ENCODE measurements at regions not wholly inside any gene's neighbourhood (a gene's known extent, or its start where the extent isn't known, plus 50 kb on each side); places are given as distances from the start of the nearest gene placed in this dataset.
"Not testable (repeated sequence)": the region's sequence is repeated elsewhere in the genome, so short reads cannot be mapped to it uniquely, and the experiment has no call there.

DNA sequence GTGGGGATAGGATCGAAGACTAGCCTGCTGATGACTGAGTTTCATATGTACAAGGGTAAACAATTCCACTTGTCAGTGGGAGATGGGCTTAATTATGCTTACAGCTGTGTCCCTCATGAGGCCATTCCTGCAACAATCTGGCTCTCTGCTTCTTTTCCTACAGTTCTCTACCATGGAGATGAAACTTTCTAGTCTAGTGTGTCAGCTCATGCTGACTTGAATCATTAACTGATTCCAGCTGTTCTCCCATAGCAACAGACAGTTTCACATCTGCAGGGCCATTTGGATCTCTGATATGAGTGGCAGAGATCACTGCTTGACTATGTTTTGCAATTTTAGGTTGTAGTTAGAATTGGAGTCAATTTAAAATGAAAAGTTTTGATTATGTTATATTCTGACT is 1251.7 kb upstream of the RAG2 start:
- in situ Hi-C loops (cut with MboI; ENCODE audit: low sequenced_read_pairs, unreplicated experiment): no loop called here
- DNase-seq (ENCODE audit: low spot score): no peak
- TF ChIP-seq, protein P1, sequence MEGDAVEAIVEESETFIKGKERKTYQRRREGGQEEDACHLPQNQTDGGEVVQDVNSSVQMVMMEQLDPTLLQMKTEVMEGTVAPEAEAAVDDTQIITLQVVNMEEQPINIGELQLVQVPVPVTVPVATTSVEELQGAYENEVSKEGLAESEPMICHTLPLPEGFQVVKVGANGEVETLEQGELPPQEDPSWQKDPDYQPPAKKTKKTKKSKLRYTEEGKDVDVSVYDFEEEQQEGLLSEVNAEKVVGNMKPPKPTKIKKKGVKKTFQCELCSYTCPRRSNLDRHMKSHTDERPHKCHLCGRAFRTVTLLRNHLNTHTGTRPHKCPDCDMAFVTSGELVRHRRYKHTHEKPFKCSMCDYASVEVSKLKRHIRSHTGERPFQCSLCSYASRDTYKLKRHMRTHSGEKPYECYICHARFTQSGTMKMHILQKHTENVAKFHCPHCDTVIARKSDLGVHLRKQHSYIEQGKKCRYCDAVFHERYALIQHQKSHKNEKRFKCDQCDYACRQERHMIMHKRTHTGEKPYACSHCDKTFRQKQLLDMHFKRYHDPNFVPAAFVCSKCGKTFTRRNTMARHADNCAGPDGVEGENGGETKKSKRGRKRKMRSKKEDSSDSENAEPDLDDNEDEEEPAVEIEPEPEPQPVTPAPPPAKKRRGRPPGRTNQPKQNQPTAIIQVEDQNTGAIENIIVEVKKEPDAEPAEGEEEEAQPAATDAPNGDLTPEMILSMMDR (IDR thresholded peaks at IDR 0.05; ENCODE audit: borderline replicate concordance, control extremely low read depth, extremely low read depth, insufficient read depth, missing control alignments): no peak

DNA sequence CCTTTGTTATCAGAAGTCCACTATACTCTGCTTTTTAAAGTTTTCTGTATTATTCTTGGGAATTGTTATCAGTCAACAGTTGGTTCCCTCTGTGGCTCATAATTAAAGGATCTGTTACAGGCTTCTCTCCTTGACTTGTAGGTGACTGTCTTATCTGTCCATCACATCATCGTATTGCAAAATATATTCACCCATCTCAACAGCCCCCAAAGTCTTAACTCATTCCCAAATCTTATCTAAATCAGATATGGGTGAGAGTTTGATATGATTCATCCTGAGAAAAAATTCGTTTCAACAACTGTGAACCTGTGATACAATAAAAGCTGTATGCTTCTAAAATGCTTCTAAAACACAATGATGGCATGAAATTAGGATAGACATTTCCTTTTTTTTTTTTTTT is 1245.6 kb upstream of the RAG2 start:
- in situ Hi-C loops (cut with MboI; ENCODE audit: low sequenced_read_pairs, unreplicated experiment): no loop called here
- TF ChIP-seq, protein P1 (IDR thresholded peaks at IDR 0.05; ENCODE audit: borderline replicate concordance, control extremely low read depth, extremely low read depth, insufficient read depth, missing control alignments): no peak
- DNase-seq (ENCODE audit: low spot score): no peak

- TF ChIP-seq, protein P1 (IDR thresholded peaks at IDR 0.05; ENCODE audit: borderline replicate concordance, control extremely low read depth, extremely low read depth, insufficient read depth, missing control alignments): no peak
- in situ Hi-C loops (cut with MboI; ENCODE audit: low sequenced_read_pairs, unreplicated experiment): no loop called here
- DNase-seq (ENCODE audit: low spot score): no peak
Measured at GRCh38 chr11:37841016-37841415, 1243.0 kb upstream of the RAG2 start.

- DNase-seq (ENCODE audit: low spot score); in situ Hi-C loops (cut with MboI; ENCODE audit: low sequenced_read_pairs, unreplicated experiment): not testable (repeated sequence)
Measured at GRCh38 chr11:37840345-37840744, 1242.3 kb upstream of the RAG2 start.

DNA sequence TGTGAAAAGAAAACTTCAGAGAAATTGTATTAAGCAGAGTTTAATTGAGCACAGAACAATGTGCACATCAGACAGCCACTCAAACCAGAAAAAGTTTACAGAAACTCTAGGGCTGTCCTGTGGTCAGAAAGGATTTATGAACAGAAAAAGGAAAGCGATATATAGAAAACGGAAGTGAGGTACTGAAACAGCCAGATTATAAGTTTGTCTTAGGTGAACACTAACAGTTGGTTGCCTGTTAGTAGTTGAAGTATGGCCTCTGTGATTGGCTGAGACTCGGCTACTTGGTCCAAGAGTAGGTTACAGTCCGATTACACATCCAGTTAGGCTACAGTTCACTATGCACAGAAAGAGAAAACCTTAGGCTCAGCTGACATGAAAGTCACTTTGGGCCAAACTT is 1232.5 kb upstream of the RAG2 start:
- in situ Hi-C loops (cut with MboI; ENCODE audit: low sequenced_read_pairs, unreplicated experiment): no loop called here
- TF ChIP-seq, protein P1 (IDR thresholded peaks at IDR 0.05; ENCODE audit: borderline replicate concordance, control extremely low read depth, extremely low read depth, insufficient read depth, missing control alignments): no peak
- DNase-seq (ENCODE audit: low spot score): no peak

- DNase-seq (ENCODE audit: low spot score): no peak
- TF ChIP-seq, protein P1 (IDR thresholded peaks at IDR 0.05; ENCODE audit: borderline replicate concordance, control extremely low read depth, extremely low read depth, insufficient read depth, missing control alignments): no peak
- in situ Hi-C loops (cut with MboI; ENCODE audit: low sequenced_read_pairs, unreplicated experiment): no loop called here
Measured at GRCh38 chr11:37817727-37818270, 1219.8 kb upstream of the RAG2 start.

- in situ Hi-C loops (cut with MboI; ENCODE audit: low sequenced_read_pairs, unreplicated experiment): no loop called here
- TF ChIP-seq, protein P1 (IDR thresholded peaks at IDR 0.05; ENCODE audit: borderline replicate concordance, control extremely low read depth, extremely low read depth, insufficient read depth, missing control alignments): no peak
- no peak for DNase-seq (ENCODE audit: low spot score)
Measured at GRCh38 chr11:37812281-37812880, 1214.3 kb upstream of the RAG2 start.

All from GM13976 (cell line).